Stimulated activated CD4-positive, alpha-beta T cell treated with anti-CD3 and anti-CD28 coated beads, Interleukin-1b, Interleukin-23, amount 100 ng/mL, for 1 hour (primary cell): ENCODE measurements at regions not wholly inside any gene's neighbourhood (a gene's known extent, or its start where the extent isn't known, plus 50 kb on each side); places are given as distances from the start of the nearest gene placed in this dataset.
"Not testable (repeated sequence)": the region's sequence is repeated elsewhere in the genome, so short reads cannot be mapped to it uniquely, and the experiment has no call there.

Experiments
- DNase-seq, 2 donors: peaks; one replicate each; pipeline ENCODE4 v3.0.0-alpha.2; 2020; ENCODE audit warnings: low read depth in 2 of 2

- not testable (repeated sequence) for DNase-seq
Measured at GRCh38 chr6:54564188-54564587, 255.9 kb downstream of the TINAG start.

DNA sequence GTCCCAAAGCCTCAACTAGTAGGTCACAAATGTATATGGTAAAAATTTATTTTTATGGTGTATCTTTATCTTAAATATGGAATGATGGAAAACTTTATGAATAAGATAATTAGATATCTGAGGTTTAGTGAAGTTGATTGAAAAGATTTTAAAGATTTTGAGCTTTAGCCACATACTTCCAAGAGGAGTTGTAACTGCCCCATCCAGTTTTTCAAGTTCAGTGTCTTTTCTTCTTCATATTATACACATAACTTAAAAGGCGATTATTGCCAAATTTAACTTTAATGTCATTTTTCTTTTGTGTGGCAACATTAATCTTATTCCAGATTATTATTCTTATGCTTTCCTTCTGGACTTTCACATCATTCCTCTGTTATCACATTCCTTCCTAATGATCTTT lies 266.4 kb downstream of the TINAG start:
- DNase-seq, result no peak

- no peak for DNase-seq
Measured at GRCh38 chr6:54578261-54578660, 268.3 kb upstream of the FAM83B start.

DNA sequence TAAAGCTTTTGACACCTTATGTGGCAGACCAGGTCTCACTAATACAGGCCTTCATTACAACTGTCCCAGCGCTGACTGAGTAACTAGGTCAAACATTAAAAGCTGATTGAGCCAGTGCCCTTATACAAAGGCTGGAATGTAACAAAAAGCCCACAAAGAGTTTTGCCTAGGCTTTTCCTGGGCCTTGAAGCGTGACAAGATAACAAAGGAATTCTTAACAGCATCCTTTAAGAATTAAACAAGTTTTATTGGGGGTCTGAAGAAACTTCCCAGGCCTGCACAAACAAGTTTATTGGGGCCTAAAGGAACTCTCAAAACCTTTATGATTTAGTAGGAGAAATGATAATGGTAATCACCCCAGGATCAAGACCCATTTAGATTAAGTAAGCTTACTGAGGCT lies 267.6 kb upstream of the FAM83B start:
- no peak for DNase-seq

DNA sequence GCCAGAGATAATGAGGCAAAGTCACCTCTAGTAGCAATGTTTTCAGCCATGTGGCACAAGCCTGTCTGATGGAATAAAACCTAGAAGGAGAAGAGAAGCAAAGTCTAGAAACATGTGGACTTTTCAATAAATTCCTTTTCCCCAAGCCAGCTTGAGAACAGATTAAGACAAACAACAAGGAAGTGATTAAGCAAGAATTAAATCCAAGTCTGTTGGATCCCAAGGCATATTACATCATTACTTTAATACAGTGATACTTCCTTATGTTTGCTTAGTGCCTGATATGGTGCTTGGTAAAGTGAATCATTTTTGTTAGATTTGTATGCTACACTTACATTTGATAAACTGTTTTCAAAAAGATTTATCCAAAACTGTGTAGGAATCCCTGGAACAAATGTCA lies 260.3 kb upstream of the FAM83B start:
- no peak for DNase-seq

- no peak for DNase-seq
Measured at GRCh38 chr6:54587277-54587676, 259.3 kb upstream of the FAM83B start.

GRCh38 chr6:54588176-54588575 lies 258.4 kb upstream of the FAM83B start:
- no peak for DNase-seq

GRCh38 chr6:54595844-54596243 lies 250.7 kb upstream of the FAM83B start:
- no peak for DNase-seq

- DNase-seq, result no peak
Measured at GRCh38 chr6:54598787-54599313, 247.7 kb upstream of the FAM83B start.

DNA sequence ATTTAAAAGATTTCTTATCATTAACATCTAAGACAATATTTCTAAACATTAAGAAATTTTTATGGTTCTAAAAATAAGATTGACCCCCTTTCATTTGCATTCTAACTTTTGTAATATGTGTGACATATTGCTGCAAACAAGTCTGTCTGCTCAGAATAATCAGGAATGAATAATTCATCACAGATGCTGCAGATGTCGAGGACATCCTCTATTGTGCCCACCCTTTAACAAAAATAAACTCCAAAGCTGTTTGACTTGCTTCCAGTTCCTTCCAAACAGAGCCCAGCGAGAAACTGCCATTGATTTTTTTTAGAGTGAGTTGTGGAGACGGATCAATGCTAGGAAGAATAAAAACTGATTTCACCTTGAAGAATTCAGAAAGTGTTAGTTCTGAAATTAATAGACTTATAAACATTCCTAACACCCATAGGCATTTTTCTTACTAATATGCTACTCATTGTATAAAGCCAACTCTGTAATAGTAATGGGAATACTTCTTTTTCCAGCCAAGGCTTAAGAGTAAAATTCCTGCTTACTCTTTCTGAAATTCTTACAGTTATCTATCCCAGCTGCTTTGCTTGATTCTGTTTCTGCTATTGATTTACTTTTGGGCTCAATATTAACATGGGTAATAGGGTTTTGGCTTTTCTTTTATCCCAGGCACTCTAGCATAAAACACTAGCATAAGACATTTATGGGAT lies 244.8 kb upstream of the FAM83B start:
- no peak for DNase-seq

GRCh38 chr6:54602591-54602990 lies 244.0 kb upstream of the FAM83B start:
- no peak for DNase-seq

GRCh38 chr6:54609981-54610380 lies 236.6 kb upstream of the FAM83B start:
- no peak for DNase-seq

DNA sequence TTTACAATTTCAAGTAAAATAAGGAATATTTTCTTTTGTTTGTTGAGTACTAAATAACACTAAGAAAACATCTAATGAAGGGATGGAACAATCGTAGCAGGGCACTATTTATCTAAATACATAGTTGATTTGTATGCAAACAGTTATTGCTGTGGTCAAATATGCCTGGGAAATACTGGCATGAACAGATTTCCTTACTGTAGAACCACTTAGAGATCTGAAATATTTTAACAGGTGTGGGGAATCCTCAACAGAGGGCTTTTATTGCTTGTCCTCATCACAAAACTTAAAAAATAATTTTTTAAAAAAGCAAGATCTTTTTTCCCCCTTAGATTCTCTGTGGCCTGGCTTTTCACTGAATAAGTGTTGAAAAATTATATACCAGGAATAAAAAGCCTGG lies 233.0 kb upstream of the FAM83B start:
- DNase-seq, result no peak

GRCh38 chr6:54614499-54615195 lies 231.9 kb upstream of the FAM83B start:
- no peak for DNase-seq

GRCh38 chr6:54617730-54618129 lies 228.8 kb upstream of the FAM83B start:
- DNase-seq, result no peak

- no peak for DNase-seq
Measured at GRCh38 chr6:54618572-54618971, 228.0 kb upstream of the FAM83B start.

- no peak for DNase-seq
Measured at GRCh38 chr6:54619102-54619501, 227.5 kb upstream of the FAM83B start.

DNA sequence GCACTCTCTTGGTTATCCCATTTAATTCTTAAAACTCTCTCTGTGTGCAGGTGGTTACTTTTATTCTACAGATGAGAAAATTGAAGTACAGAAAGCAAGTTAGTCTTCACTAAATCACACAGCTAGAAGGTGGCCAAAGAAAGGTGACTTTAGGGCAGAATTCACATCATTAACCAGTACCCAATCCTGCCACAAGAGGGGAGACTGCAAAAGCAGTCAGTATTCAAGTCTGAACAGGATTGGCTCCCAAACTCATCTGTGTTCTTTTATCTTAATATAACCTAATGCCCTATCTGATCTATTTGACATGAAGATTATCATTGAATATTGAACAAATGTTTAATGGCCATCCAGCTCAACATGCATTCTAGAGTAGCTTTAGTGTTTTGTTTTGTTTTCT lies 225.3 kb upstream of the FAM83B start:
- no peak for DNase-seq

- no peak for DNase-seq
Measured at GRCh38 chr6:54624216-54624615, 222.4 kb upstream of the FAM83B start.

DNA sequence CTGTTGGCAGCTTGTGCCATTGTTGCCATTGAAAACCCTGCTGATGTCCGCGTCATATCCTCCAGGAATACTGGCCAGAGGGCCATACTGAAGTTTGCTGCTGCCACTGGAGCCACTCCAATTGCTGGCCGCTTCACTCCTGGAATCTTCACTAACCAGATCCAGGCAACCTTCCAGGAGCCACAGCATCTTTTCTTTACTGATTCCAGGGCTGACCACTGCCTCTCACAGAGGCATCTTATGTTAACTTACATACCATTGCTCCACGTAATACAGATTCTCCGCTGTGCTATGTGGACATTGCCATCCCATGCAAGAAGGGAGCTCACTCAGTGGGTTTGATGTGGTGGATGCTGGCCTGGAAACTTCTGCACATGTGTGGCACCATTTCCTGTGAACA lies 221.8 kb upstream of the FAM83B start:
- no peak for DNase-seq

DNA sequence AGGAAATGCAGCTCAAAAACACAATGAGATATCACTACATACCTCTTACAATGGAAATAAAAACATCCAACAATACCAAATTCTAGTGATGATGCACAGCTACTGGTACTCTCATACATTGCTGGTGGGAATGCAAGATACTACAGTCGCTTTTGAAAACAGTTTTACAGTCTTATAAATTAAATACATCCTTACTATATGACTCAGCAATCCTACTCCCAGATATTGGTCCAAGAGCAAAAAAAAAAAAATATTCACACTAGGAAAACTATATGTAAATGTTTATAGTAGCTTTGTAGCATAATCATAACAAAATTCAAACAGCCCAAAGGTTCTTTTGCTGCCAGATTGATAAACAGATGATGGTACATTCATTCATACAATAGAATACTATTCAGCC lies 217.4 kb upstream of the FAM83B start:
- no peak for DNase-seq

DNA sequence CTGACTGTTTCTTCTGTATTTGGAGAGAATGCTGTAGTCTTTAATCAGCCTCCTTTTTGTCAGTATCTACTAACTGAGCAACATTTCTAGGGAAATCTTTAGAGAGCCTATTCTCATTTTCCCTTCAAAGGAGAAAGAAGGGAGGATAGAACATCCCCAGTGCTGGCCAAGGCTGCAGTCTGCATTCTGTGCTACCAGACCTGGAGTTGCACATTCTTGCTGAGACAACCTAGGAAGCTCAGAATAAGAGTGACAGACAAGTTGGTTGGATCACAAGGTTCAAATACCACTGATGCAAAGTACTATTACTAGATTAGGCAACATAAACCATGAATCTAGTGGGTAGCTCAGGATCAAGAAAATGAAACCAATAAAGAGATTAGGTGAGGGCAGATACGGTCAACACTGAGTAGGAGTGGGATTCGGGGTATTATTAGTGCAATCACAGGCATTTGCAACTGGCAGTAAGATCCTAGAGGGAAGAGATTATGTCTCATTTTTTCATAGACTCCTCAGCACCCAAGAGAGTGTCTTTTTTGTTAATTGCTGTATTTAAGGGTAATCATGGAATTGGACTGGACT lies 213.5 kb upstream of the FAM83B start:
- DNase-seq, result no peak

DNA sequence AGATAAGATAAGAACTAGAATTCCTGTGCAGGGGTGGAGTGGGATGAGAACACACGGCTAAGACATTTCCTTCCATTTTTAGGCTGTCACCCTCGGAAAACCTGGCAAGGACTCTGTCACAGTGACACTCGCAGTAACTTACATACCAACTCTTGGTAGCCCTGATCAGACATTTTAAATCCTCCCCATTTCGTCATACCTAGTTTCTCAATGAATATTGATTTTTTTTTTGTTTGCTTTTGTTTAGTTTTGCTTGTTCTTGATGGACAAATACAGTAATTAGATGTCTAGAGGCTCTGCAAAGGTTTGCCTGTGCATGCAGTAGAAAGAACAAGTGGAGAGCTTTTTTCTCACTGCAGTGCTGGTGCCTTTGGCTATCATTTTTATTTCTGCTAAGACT lies 213.0 kb upstream of the FAM83B start:
- no peak for DNase-seq
